NT2/D1 (cell line): ENCODE measurements at regions not wholly inside any gene's neighbourhood (a gene's known extent, or its start where the extent isn't known, plus 50 kb on each side); places are given as distances from the start of the nearest gene placed in this dataset.
A peak's percentile ranks its signal among the peaks of the same experiment; 100 is the strongest.

Experiments used
- DNase-seq: peaks from one replicate; pipeline ENCODE4 v3.0.0-alpha.2; 2011; ENCODE audit warnings: low read depth, low spot score
- H3K27me3 ChIP-seq: 2 replicates; pipeline ENCODE4 v1.6.0; 2011; ENCODE audit warnings: mild to moderate bottlenecking; ENCODE audit not compliant: insufficient read length, insufficient read depth
- H3K36me3 ChIP-seq: 2 replicates; pipeline ENCODE4 v1.6.1; 2011; ENCODE audit warnings: mild to moderate bottlenecking, low read length, mixed read lengths; ENCODE audit not compliant: insufficient read depth, insufficient read length
- H3K4me1 ChIP-seq: 2 replicates; pipeline ENCODE4 v1.5.1; 2011; ENCODE audit not compliant: insufficient read depth, insufficient read length
- H3K4me3 ChIP-seq: 2 replicates; pipeline ENCODE4 v1.5.1; 2011; ENCODE audit warnings: low read depth; ENCODE audit not compliant: insufficient read length
- H3K9ac ChIP-seq: 2 replicates; pipeline ENCODE4 v1.6.0; 2011; ENCODE audit warnings: low read depth; ENCODE audit not compliant: insufficient read length
- H3K9me3 ChIP-seq: 2 replicates; pipeline ENCODE4 v1.5.1; 2011; ENCODE audit warnings: mild to moderate bottlenecking, low read length; ENCODE audit not compliant: insufficient read depth
- SUZ12 ChIP-seq: IDR thresholded peaks from 2 replicates; pipeline ENCODE4 v1.6.1; 2011; ENCODE audit not compliant: insufficient read length, insufficient read depth; ENCODE audit errors: extremely low read depth
- YY1 ChIP-seq: IDR thresholded peaks from 2 replicates; pipeline ENCODE4 v1.6.1; 2011; ENCODE audit not compliant: insufficient read length, insufficient read depth
- ZNF274 ChIP-seq: IDR thresholded peaks from 2 replicates; pipeline ENCODE4 v1.6.1; 2011; ENCODE audit warnings: mild to moderate bottlenecking, low read depth, low read length

- Histone ChIP-seq H3K4me1 (peaks cover 5% of the 10 kb centered on the region), H3K4me3 (no peak overlapping the region), H3K9ac (no peak overlapping the region), H3K36me3 (no peaks in the 10 kb centered on the region), H3K27me3 (peaks cover 29% of the 10 kb centered on the region), H3K9me3 (no peaks in the 10 kb centered on the region)
- DNase-seq, result no peak
- TF ChIP-seq YY1 (no peak), ZNF274 (no peak), SUZ12 (no peak)
Observed at GRCh38 chr17:79299349-79299748, 224.7 kb downstream of the ENGASE start.

- TF ChIP-seq ZNF274 (no peak), SUZ12 (no peak), YY1 (no peak)
- no peak overlapping the region for H3K4me3 ChIP-seq
- peaks cover 35% of the 10 kb centered on the region for H3K27me3 ChIP-seq
- H3K9ac ChIP-seq, result no peak overlapping the region
- no peak for DNase-seq
- H3K36me3 ChIP-seq, result no peaks in the 10 kb centered on the region
- no peaks in the 10 kb centered on the region for H3K9me3 ChIP-seq
- peaks cover 5% of the 10 kb centered on the region for H3K4me1 ChIP-seq
Observed at GRCh38 chr17:79298799-79299198, 224.2 kb downstream of the ENGASE start.

GRCh38 chr17:79296243-79296642, 221.6 kb downstream of the ENGASE start:
- H3K9me3 ChIP-seq, result no peaks in the 10 kb centered on the region
- DNase-seq, result no peak
- no peak for TF ChIP-seq ZNF274
- TF ChIP-seq YY1, result no peak
- TF ChIP-seq SUZ12, result no peak
- no peaks in the 10 kb centered on the region for H3K36me3 ChIP-seq
- H3K27me3 ChIP-seq, result peaks cover 56% of the 10 kb centered on the region
- no peak overlapping the region for H3K9ac ChIP-seq
- H3K4me1 ChIP-seq, result peaks cover 2% of the 10 kb centered on the region
- H3K4me3 ChIP-seq, result no peak overlapping the region

GRCh38 chr17:79295307-79295706, 220.7 kb downstream of the ENGASE start:
- no peaks in the 10 kb centered on the region for H3K36me3 ChIP-seq
- TF ChIP-seq SUZ12 (no peak), ZNF274 (no peak), YY1 (no peak)
- H3K4me1 ChIP-seq, result no peaks in the 10 kb centered on the region
- H3K27me3 ChIP-seq, result peaks cover 59% of the 10 kb centered on the region
- H3K9ac ChIP-seq, result no peak overlapping the region
- no peaks in the 10 kb centered on the region for H3K9me3 ChIP-seq
- no peak for DNase-seq
- no peak overlapping the region for H3K4me3 ChIP-seq

GRCh38 chr17:79294459-79295071, 219.9 kb downstream of the ENGASE start:
- no peak overlapping the region for H3K4me3 ChIP-seq
- no peaks in the 10 kb centered on the region for H3K9me3 ChIP-seq
- DNase-seq, result peak; percentile 66
- no peaks in the 10 kb centered on the region for H3K4me1 ChIP-seq
- TF ChIP-seq YY1 (no peak), SUZ12 (no peak), ZNF274 (no peak)
- no peaks in the 10 kb centered on the region for H3K36me3 ChIP-seq
- H3K9ac ChIP-seq, result no peak overlapping the region
- peaks cover 62% of the 10 kb centered on the region for H3K27me3 ChIP-seq

GRCh38 chr17:79292501-79292900, 217.9 kb downstream of the ENGASE start:
- Histone ChIP-seq H3K4me1 (no peaks in the 10 kb centered on the region), H3K36me3 (no peaks in the 10 kb centered on the region), H3K9me3 (no peaks in the 10 kb centered on the region), H3K27me3 (peaks cover 61% of the 10 kb centered on the region), H3K9ac (no peak overlapping the region), H3K4me3 (no peak overlapping the region)
- TF ChIP-seq YY1, result no peak
- TF ChIP-seq SUZ12, result no peak
- no peak for TF ChIP-seq ZNF274
- no peak for DNase-seq

- Histone ChIP-seq H3K36me3 (no peaks in the 10 kb centered on the region), H3K27me3 (peaks cover 52% of the 10 kb centered on the region), H3K4me3 (no peak overlapping the region), H3K9me3 (no peaks in the 10 kb centered on the region), H3K9ac (no peak overlapping the region), H3K4me1 (peaks cover 7% of the 10 kb centered on the region)
- DNase-seq, result no peak
- TF ChIP-seq YY1 (no peak), ZNF274 (no peak), SUZ12 (no peak)
Observed at GRCh38 chr17:79291391-79291790, 216.8 kb downstream of the ENGASE start.

GRCh38 chr17:79290726-79291125, 216.1 kb downstream of the ENGASE start:
- no peak for DNase-seq
- H3K4me1 ChIP-seq, result peaks cover 7% of the 10 kb centered on the region
- H3K36me3 ChIP-seq, result no peaks in the 10 kb centered on the region
- no peak overlapping the region for H3K4me3 ChIP-seq
- H3K27me3 ChIP-seq, result peaks cover 46% of the 10 kb centered on the region
- TF ChIP-seq YY1, result no peak
- no peak for TF ChIP-seq ZNF274
- TF ChIP-seq SUZ12, result no peak
- H3K9me3 ChIP-seq, result no peaks in the 10 kb centered on the region
- no peak overlapping the region for H3K9ac ChIP-seq
